Cardiac muscle cell (in vitro differentiated cells and primary cell): ENCODE measurements at regions not wholly inside any gene's neighbourhood (a gene's known extent, or its start where the extent isn't known, plus 50 kb on each side); places are given as distances from the start of the nearest gene placed in this dataset.

Experiments used
- DNase-seq, 2 donors: peaks; one replicate each; pipeline versions ENCODE4 v3.0.0 to v3.0.0-alpha.2; 2010 to 2017; ENCODE audit warnings: low read depth in 1 of 2, low spot score in 1 of 2
- H3K27ac ChIP-seq: fragments of 200-600 bp; sonication (generic); 2 replicates; pipeline ENCODE4 v1.5.1; 2016
- H3K27me3 ChIP-seq: fragments of 200-600 bp; sonication (generic); 2 replicates; pipeline ENCODE4 v1.6.0; 2016; ENCODE audit warnings: control low read depth
- H3K36me3 ChIP-seq: fragments of 200-600 bp; sonication (generic); 2 replicates; pipeline ENCODE4 v1.5.1; 2016; ENCODE audit warnings: control low read depth
- H3K4me1 ChIP-seq: fragments of 200-600 bp; sonication (generic); 2 replicates; pipeline ENCODE4 v1.8.1; 2017; ENCODE audit warnings: low read depth, mild to moderate bottlenecking, mixed run types
- H3K4me3 ChIP-seq: fragments of 200-600 bp; sonication (generic); 2 replicates; pipeline ENCODE4 v1.5.1; 2016; ENCODE audit warnings: mild to moderate bottlenecking
- H3K9me3 ChIP-seq: fragments of 200-600 bp; sonication (generic); 2 replicates; pipeline ENCODE4 v1.5.1; 2017; ENCODE audit warnings: low read depth, mild to moderate bottlenecking, control low read depth
- CTCF ChIP-seq: IDR thresholded peaks from 2 replicates; pipeline ENCODE4 v1.5.1; 2012; ENCODE audit warnings: low read depth, mild to moderate bottlenecking, low read length

GRCh38 chr7:156180451-156181229 lies 368.4 kb upstream of the SHH start:
- no peak overlapping the region for H3K4me3 ChIP-seq
- TF ChIP-seq CTCF = no peak
- no peaks in the 10 kb centered on the region for H3K36me3 ChIP-seq
- H3K27ac ChIP-seq = no peak overlapping the region
- no peak for DNase-seq
- H3K4me1 ChIP-seq = no peaks in the 10 kb centered on the region
- no peaks in the 10 kb centered on the region for H3K27me3 ChIP-seq
- H3K9me3 ChIP-seq = peaks cover 3% of the 10 kb centered on the region

DNA sequence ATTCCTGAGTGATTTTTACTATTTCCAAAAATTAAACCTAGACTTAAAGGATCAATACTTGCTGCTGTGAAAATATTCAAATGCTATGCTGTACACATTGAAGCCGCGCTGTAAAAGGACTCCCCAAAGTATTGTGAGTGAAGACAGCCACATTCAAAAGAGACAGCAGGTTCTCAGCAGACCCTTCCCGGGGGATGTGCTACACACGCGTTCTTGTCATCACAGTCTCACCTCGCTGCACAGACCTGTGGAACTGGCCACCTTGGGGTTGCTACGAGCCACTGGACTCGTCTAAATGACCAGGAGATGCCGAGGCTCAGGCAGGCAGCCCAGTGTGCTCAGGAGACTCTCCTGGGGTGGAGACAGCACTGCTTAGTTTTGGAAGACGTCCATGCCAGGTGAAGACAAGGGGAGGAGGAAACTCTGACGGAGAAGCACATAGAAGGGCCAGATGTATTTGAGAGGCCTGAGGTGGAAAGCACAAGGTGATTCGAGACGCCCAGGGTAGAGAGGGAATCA lies 367.7 kb upstream of the SHH start:
- no peak overlapping the region for H3K4me3 ChIP-seq

GRCh38 chr7:156178857-156179256 lies 366.6 kb upstream of the SHH start:
- H3K4me1 ChIP-seq = no peaks in the 10 kb centered on the region
- no peak overlapping the region for H3K27ac ChIP-seq
- H3K36me3 ChIP-seq = no peaks in the 10 kb centered on the region
- TF ChIP-seq CTCF = no peak
- H3K9me3 ChIP-seq = no peaks in the 10 kb centered on the region
- no peak for DNase-seq
- no peaks in the 10 kb centered on the region for H3K27me3 ChIP-seq
- no peak overlapping the region for H3K4me3 ChIP-seq

More for the DNA sequence above, 367.7 kb upstream of the SHH start:
- TF ChIP-seq CTCF = no peak
- DNase-seq = no peak
- H3K27me3 ChIP-seq = no peaks in the 10 kb centered on the region
- H3K4me1 ChIP-seq = no peaks in the 10 kb centered on the region
- no peak overlapping the region for H3K27ac ChIP-seq
- H3K36me3 ChIP-seq = no peaks in the 10 kb centered on the region
- peaks cover 3% of the 10 kb centered on the region for H3K9me3 ChIP-seq

DNA sequence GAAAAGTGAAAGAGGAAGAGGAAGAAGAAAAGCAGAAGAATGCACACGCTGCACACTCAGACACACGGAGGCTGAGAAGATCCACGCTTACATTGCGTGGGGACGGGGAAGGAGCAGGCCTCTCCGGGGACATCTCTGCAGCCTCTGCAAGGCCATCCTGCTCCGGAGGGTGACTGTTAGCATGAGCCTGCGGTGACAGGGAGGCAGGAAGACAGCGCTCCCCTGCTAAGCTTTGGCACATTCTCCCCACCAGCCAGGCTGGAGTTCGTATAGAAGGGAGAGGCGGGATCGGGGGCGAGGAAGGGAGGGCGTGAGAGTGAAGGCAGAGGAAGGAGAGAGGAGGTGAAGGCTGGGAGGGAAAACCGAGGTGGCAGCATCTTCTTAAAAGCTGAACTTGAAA lies 366.0 kb upstream of the SHH start:
- Histone ChIP-seq H3K36me3 (no peaks in the 10 kb centered on the region), H3K27me3 (no peaks in the 10 kb centered on the region), H3K4me1 (no peaks in the 10 kb centered on the region), H3K4me3 (no peak overlapping the region), H3K9me3 (no peaks in the 10 kb centered on the region), H3K27ac (no peak overlapping the region)
- TF ChIP-seq CTCF = no peak
- DNase-seq = no peak

DNA sequence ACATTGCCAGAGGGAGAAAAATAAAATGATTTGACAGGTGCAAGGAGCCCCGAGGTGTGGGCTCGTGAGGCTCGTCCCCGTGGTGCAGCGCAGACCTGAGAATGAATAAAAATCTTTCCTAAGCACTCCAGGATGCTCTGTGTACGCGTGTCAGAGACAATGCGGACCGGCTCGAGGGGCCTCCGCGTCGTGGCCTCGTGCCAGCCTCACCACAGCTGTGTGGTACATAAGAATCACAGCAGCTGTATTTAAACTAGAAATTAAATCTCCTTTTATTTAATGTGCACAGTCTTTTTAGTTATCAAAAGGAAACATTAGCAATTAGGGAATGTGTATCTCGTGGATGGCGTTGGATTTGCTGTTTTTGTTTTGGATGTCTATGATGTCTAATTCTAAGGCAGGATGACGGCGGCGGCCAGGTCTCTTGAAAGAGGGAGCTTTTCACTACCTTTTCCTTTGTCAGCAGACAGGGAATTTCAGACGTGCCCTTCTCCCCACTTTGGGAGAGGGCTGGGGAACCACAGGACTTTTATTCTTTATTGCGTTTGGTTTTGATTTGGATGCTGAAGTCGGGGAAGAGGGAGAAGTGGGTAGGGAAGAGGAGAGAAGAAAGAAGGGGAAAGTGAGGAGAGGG lies 365.3 kb upstream of the SHH start:
- TF ChIP-seq CTCF = no peak

More for the DNA sequence above, 365.3 kb upstream of the SHH start:
- H3K9me3 ChIP-seq = no peaks in the 10 kb centered on the region
- DNase-seq = no peak
- no peaks in the 10 kb centered on the region for H3K4me1 ChIP-seq
- H3K36me3 ChIP-seq = no peaks in the 10 kb centered on the region
- no peaks in the 10 kb centered on the region for H3K27me3 ChIP-seq
- H3K4me3 ChIP-seq = no peak overlapping the region
- H3K27ac ChIP-seq = no peak overlapping the region
